HG02970 (cell line): ENCODE measurements at regions not wholly inside any gene's neighbourhood (a gene's known extent, or its start where the extent isn't known, plus 50 kb on each side); places are given as distances from the start of the nearest gene placed in this dataset.
A peak's percentile ranks its signal among the peaks of the same experiment; 100 is the strongest.

Experiments used
- ATAC-seq: cut with Tn5 transposase; IDR thresholded peaks from one replicate; pipeline ENCODE4 v1.9.1; 2021; ENCODE audit warnings: mild to moderate bottlenecking, moderate library complexity, moderate number of reproducible peaks; ENCODE audit not compliant: unreplicated experiment, low FRiP score

DNA sequence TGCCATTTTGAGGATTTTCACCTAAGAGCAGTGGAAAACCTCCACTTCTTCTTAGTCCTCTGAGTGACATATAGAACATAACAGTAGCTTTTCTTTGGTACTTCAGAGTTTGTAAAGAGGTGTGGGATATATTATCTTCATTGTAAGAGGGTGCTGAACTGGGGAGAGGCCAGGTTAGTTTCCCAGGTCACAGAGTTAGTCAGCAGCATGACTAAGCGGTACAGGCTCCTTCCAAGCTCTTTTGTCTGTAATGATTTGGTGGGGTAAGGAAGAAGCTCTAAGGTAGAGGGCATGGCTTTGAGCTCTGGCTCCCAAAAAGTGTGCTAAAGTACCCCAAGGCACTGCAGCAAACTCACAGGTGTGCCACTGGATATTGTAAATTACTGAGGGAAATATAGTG, 325.0 kb upstream of the PLXNA2 start:
- ATAC-seq: no peak

DNA sequence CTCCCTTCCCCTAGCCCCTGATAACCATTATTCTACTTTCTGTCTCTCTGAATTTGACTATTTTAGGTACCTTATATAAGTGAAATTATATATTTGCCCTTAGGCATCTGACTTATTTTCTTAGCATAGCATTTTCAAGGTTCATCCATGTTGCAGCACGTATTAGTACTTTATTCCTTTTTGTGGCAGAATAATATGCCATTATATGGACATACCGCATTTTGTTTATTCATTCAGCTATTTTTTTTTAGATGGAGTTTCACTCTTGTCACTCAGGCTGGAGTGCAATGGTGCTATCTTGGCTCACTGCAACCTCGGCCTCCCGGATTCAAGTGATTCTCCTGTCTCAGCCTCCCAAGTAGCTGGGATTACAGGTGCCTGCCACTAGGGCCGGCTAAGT, 326.2 kb upstream of the PLXNA2 start:
- ATAC-seq: no peak

DNA sequence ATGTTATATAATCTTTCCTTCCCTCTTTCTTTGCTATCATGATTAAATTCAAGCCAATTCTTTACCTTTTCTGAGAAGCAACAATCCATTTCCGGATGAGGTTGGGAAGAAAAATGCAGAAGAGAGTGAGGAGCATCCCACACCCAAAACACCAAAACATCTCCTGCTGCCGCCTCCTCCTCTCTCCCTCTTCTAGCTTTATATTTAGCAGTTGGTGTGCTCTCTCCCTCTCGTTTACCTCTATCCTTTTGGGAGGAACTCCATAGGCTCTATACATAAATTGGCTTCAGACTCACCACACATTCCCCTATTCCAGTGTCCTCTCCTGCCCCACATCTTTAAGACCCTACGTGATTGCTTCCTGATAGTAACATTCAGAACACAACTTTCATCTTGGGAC, 332.2 kb upstream of the PLXNA2 start:
- no peak for ATAC-seq

DNA sequence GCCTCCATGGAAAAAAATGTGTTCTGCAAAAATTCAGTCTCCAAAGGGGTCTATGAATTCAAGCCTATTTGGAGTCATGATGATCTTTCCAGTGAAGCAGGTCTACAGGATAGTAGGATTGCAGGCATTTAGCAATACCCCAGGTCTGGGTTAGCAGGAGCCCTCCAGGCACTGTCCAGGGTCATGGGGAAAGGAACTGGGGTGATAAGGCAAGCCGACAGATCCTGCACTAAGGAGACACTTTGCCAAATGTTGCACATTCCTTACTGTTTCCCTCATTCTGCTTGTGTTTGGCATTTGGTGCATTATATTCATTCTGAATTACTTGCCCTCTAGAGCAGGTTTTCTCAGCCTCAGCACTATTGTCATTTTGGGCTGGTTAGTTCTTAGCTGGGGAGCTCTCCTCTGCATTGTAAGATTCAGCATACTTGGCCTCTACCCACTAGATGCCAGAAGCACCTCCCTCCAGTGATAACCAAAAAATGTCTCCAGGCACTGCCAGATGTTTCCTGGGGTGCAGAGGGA, 333.3 kb upstream of the PLXNA2 start:
- ATAC-seq: no peak

DNA sequence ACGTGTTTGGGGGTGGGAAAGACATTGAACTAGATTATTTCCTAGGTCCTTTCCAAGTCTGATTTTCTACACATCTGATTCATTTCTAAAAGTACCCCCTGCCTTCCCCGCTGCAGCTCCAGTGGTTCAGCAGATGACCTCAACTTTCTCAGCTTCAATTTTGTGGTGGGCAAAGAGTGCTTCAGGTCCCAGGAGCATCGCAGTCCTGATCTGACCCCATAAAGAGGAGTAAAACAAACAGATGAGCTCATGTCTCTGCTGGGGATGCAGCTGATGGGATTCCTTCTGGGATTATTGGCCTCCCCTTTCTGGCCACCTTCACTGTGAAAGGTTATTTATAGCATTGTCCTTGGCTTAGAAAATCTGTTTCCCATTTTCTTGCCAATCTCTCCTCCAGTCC, 337.0 kb upstream of the PLXNA2 start:
- ATAC-seq: no peak

DNA sequence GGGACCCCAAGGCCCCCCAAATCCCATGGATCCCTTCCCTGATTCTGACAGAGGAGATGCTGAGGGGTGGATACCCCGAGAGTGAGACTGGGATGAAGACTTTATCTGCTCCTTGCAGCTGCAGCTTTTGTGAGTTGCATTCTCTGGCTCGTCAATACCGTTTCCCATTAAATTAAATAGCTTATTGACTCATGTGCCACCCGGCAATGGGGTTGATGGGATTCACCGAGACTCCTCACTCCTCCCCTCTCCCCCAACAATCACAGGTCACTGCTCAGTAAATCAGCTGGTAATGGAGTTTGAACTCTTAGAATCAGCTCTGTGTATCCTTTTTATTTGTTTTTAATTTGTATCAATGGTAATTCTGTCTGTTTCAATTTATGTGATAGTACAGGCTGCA, 337.5 kb upstream of the PLXNA2 start:
- ATAC-seq: no peak

DNA sequence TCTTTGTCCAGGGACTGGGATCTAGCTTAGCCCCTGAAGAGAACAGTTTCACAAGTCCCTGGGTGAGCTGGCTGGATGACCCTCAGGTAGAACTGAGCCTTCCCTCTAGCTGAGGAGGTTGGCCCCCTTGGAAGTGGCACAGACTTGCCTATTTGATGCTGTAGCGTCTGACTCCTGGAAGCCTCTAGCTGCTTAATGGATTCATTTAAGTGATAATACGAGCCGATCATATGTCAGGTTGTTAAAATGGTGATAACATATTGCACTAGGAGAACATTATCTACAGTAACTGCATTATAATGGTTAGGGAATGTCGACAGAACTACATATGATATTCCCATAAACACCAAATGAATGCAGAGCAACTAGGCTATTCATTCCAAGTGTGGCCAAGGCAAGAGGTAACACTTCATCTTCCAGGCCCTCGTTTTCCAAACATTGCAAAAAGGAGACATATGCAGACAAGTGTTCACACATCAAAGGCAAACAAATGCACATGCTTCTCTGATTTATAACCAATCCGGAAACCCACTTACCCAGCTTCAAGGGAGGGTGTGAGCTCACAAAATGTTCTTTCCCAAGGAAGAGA, 340.1 kb upstream of the PLXNA2 start:
- ATAC-seq: no peak

DNA sequence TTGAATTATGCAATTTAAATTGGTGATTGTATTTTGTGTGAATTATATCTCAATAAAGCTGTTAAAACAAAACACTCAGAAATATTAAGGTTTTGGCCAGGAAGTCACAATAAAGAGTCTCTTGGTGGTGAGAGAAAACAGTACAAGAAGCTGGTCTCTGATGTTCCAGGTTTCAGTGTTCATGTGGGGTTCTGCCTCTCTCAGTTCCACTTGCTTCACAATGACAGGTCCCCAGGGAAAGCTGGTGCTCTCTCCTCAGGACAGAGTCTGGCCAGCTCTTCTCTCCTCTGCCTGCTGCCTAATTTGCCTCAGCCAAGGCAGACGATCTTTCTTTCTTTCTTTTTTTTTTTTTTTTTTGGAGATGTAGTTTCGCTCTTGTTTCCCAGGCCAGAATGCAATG, 342.9 kb upstream of the PLXNA2 start:
- ATAC-seq: peak; percentile 56

DNA sequence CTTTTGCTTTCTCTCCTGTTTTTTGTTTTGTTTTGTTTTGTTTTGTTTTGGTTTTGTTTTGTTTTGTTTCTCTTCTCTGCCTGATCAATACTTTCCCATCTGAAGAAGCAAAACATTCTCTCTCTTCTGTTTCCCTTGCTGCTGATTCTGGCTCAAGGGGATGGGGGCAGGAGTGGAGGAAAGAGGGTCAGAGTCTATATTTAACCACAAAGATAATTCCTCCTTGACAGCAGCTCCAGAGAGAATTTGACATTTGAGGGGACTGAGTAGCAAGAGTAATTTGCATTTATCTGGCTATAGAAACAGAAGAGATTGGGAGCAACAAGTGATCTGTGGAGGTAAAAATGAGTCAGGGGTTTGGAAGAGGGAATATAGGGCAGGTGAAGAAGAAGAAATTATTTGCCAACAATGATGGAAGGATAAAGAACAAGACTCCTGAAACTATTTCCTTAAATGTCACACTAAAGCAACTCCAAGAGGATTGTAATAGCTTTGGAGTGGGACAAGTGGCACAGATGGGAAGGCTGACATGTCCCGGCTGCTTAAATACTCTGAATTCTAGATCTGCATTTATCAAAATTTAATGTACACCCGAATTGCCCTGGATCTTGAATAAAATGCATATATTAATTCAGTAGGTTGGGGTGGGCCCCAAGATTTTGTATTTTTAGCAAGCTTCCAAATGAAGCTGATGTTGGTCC, 349.3 kb upstream of the PLXNA2 start:
- ATAC-seq: no peak

DNA sequence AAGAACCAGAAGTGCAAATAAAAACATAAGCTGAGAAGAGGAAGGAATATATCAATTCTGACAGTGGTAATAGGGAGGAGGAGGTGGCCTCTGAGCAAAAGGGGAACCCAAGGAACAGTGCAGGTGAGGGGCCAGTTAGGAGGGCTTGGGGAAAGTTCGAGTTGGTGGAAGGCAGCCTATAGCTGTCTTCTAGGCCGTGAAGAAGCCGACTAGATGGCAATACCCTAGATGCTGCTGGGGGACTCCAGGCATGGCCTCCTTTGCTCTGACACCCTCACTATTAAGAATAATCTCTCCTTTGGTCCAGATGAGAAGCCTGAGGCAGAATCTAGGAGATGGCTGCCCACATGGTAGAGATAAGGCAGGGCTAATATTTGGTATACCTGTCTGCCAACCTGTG, 351.1 kb upstream of the PLXNA2 start:
- no peak for ATAC-seq

DNA sequence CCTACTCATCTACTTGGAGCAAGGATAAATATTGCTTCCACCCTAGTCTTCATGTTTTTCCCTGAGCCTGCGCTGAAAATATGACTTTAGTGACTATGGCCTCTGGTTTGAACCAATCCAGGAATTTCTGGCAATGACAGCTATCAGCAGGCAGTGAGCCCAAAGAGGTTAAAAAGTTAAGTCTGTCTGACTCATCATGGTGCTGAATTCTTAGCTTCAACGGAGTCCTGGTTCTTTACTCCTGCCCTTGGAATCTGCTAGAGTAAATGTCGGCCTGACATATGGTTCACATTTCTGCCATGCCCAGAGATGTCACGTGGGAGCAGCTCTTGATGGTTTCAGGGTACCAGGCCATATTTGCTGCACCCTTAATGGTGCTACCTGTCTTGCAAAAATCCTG, 351.6 kb upstream of the PLXNA2 start:
- no peak for ATAC-seq

DNA sequence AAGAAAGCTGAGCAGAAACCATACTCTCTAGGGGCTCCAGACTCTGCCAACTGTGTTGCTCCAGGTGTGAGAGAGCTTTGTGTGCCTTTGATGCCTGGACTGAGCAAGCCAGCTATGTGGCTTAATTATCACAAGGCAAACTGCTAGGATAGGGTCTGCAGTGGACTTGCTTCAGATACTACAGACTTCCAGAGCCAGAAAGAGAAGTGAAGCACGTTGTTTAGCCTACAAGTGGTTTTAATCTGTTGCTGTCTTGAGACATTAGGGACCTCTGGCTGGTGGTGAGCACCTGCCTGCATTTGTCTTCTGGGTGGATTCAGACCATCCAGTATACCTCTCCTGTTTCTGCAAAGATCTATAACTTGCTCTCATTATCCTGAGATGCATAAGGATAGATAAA, 353.4 kb upstream of the PLXNA2 start:
- ATAC-seq: no peak

DNA sequence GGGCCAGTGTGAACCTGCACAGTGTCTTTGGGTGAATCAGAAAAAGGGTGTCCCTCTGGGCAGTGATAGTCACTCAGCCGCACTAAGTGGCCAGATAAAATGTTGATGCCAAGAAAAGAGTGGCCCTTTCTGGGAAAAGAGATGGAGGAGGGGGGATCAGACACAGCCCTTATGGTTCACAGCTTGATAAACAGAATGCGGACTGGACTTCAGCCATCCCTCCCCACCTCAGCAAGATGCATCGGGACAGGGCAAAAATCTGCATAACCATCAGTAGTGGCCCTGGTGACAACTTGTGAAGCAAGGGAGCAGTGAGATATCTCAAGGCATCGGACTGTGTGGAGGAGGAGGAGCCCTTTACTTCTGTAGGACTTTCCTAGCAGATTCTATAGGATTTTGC, 353.8 kb upstream of the PLXNA2 start:
- ATAC-seq: no peak

DNA sequence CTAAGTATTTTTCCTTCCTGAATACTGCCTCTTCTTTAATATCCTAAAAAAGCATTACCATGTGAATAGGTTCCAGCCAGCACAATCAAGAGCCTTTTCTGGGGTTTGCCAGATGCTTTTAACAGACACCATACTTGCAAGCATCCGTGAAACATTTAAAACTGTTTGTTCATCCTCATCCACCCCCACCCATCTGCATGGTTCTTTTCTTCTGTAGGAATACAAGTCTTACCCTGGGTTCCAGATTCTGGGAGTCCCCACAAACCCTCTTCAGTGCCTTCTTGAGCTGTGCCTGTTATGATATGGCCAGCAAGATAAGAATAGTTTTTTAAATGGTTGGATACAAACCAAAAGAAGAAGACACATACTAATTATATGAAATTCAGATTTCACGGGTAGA, 354.9 kb upstream of the PLXNA2 start:
- no peak for ATAC-seq

DNA sequence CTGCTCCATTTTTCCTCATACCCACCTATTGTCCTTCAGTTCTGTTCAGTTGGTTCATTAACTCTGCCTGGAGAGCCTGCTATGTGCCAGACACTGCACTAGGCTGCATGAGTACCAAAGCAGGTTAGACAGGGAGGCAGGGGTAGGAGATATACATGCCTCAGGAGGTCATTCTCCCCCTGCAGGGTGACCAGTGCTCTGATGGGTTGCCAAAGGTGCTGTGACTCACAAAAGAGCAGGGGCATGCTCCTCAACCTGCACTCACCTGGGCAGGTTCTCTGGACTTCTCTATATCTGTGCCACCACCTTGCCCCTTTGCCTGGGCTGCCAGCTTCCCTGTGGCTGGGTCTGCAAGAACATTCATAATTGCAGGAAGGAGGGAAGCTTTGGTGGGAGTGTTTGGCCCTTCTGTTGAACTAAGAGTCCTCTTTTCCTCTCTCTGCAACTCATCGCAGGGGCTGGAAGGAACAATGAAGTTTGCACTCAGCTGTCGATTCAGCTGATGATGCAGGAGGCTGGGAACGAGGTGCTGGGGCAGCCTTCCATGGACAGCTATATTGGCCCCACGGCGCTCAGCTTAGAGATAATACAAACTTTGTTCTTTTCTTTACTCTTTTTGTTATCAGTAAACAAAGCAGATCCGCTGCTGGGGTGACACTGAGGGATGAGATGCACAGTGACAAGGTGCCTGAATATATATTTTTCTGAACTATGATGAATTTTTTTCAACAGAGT, 356.4 kb upstream of the PLXNA2 start:
- ATAC-seq: no peak

DNA sequence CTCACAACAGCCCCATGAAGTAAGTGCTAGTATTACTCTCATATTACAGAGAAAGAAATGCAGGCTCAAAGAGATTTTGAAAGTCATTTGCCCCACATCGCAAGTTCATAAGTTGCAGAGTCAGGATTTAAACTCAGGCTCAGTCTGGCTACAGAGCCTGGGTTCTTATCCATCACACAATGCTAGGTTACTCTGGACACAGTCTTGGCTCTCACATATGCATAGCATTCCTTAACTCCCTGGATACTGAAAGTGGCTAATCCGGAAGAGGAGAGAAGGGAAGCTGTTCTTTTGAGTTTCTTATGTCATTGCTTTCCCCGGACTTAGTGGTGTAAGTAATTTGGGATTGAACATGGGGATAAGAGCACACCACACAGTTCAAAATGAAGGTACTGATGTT, 357.4 kb upstream of the PLXNA2 start:
- no peak for ATAC-seq

DNA sequence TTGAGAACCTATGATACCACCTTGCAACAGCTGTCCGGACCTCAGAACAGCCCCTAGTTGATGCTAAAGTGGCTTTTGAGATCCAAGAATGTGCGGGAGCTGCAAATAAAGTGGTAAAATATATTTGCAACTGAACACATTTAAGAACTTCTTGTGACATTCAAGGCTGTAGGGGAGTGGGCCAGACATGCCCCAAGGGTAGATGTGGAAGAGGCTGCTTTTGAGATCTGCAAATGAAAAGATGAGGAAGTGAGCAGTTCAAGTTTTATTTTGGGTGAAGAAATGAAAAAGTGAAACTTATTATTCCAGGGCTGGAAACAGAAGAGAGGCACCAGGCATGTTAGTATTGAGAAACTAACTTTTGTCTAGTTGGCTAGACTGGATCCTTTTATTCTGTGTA, 359.5 kb upstream of the PLXNA2 start:
- no peak for ATAC-seq

DNA sequence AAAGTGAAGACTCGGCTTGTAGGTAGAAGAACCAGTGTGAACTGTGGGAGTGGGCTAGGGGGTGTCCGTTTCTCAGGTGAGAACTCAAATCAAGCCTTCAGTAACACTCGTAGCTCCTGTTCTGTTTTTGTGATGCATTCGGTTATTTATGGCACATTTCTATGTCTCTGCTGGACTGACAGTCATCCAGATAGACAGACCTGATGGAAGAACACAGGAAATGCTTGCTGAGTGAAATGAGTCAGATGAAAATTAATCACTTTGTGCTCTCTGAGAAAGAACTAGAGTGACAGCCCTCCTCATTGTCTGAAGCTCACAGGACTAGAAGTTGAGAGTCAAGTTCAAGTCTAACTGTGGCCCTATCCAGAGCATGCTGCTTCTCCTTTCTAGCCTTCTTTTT, 360.1 kb upstream of the PLXNA2 start:
- peak; percentile 91 for ATAC-seq

DNA sequence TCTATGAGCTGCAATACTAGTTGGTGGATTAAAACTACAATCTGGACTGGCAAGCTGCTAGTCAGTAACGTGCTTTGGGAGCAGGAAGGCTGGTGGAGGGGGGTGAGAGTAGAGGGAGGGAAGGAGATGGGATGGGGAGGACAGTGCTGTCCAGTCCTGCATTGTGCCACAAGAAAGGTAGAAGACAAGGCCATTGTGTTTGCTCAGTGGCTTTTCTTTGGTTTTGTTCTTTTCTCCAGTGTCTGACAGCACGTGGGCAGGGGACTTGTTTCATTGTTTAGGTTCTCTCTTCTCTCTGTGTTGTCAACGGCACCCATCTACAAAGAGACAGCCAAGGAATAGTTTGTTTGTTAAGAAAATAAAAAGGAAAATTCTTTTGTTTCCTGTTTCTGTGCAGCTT, 362.8 kb upstream of the PLXNA2 start:
- ATAC-seq: no peak

DNA sequence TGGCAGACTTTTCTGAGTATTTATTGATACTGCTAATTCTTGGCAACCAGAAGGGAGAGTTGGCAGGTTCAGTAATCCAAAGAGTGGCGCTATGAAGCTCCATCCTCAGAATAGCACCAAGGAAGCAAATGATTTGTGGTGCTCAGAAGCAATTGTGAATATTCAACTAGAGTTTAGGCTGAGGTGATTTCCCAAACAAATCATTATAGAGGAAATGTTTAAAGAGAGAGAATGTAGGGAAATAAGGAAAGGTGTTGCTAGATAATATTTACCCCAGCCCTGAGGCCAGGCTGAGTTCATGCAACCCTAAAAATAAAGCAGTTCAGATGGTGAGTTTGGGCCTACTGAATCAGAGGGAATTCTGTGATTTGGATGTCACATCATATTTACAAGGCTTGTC, 363.4 kb upstream of the PLXNA2 start:
- ATAC-seq: no peak

DNA sequence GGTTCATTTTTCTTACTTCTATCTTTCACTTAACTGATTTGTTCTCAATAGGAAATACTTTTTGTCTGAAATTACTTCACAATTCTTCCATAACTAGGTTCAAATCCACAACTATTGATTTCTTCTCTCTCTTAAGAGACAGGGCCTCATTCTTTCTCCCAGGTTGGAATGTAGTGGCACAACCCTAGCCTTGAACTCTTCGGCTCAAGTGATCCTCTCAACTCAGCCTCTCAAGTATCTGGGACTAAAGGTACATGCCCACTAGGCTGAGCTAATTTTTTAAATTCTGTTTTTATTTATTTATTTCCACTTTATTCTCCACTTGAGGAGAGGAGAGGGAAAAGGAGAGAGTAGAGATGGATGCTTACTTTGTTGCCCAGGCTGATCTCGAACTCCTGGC, 370.4 kb upstream of the PLXNA2 start:
- ATAC-seq: no peak

DNA sequence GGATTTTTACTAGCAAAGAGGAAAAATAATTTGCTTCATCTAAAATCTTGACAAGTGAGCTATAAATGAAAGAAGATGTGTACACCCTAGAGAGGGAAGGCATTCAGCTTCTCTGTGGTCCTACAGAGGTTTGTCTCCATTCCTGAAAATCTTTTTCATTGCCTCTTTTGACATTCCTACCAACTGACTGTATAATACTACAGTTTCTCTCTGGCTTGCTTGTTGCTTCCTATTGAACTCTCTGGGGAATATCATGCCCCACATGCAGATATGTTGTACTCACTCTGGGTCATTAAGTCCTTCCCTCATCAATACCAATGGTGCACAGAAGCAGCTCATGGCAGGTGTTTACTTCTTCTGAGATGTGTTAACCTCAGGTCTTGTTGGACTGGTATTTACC, 371.2 kb upstream of the PLXNA2 start:
- no peak for ATAC-seq
